ENCODE measurements at regions not wholly inside any gene's neighbourhood (a gene's known extent, or its start where the extent isn't known, plus 50 kb on each side); places are given as distances from the start of the nearest gene placed in this dataset.
"Not testable (repeated sequence)": the region's sequence is repeated elsewhere in the genome, so short reads cannot be mapped to it uniquely, and the experiment has no call there.

GRCh38 chr9:71431931-71432330 is 310.5 kb upstream of the TRPM3 start:
- 69 to 87% methylated on average over 3 of the region's 3 CpGs for WGBS, 2 donors
- no peak for ATAC-seq
- intact Hi-C loops (cut with DNase I), result no loop called here

GRCh38 chr9:71407341-71407740 is 285.9 kb upstream of the TRPM3 start:
- H3K9me3 ChIP-seq; H3K27me3 ChIP-seq; H3K36me3 ChIP-seq; H3K4me1 ChIP-seq; ATAC-seq; H3K27ac ChIP-seq; FAIRE-seq; intact Hi-C loops (cut with DNase I); H3K4me3 ChIP-seq: not testable (repeated sequence)
- 35 to 50% methylated on average over 2 of the region's 2 CpGs for WGBS, 2 donors
- peak in 1 of 6 donors; percentile 13 for DNase-seq

More at GRCh38 chr9:71431931-71432330, 310.5 kb upstream of the TRPM3 start:
- Histone ChIP-seq H3K27ac (no peak overlapping the region), H3K9me3 (no peaks in the 10 kb centered on the region), H3K27me3 (peaks cover 0 to 4% (median 0%) of the 10 kb centered on the region in 4 donors), H3K4me3 (no peak overlapping the region), H3K36me3 (no peaks in the 10 kb centered on the region), H3K4me1 (no peaks in the 10 kb centered on the region)
- FAIRE-seq (no peak), DNase-seq (no peak)
- no peak for TF ChIP-seq CTCF (IDR thresholded peaks at IDR 0.05)

- WGBS, 2 donors, result 66 to 80% methylated on average over 1 of the region's 1 CpG
- no peaks in the 10 kb centered on the region for H3K4me1 ChIP-seq
- H3K27ac ChIP-seq, result no peak overlapping the region
- no peak overlapping the region for H3K4me3 ChIP-seq
- FAIRE-seq (no peak), DNase-seq (no peak), ATAC-seq (no peak)
- no peaks in the 10 kb centered on the region for H3K27me3 ChIP-seq
- intact Hi-C loops (cut with DNase I), result no loop called here
- no peak for TF ChIP-seq CTCF (IDR thresholded peaks at IDR 0.05)
- H3K36me3 ChIP-seq, result no peaks in the 10 kb centered on the region
- H3K9me3 ChIP-seq, result no peaks in the 10 kb centered on the region
Measured at GRCh38 chr9:71403106-71403505, 281.7 kb upstream of the TRPM3 start.

GRCh38 chr9:71393005-71393404 is 271.6 kb upstream of the TRPM3 start:
- intact Hi-C loops (cut with DNase I), result no loop called here
- no peak overlapping the region for H3K27ac ChIP-seq
- no peak for FAIRE-seq
- no peak for DNase-seq
- 40 to 55% methylated on average over 3 of the region's 3 CpGs for WGBS, 2 donors
- no peaks in the 10 kb centered on the region for H3K4me1 ChIP-seq
- no peaks in the 10 kb centered on the region for H3K36me3 ChIP-seq
- ATAC-seq, result no peak
- H3K4me3 ChIP-seq, result no peak overlapping the region
- no peaks in the 10 kb centered on the region for H3K27me3 ChIP-seq
- H3K9me3 ChIP-seq, result no peaks in the 10 kb centered on the region
- no peak for TF ChIP-seq CTCF (IDR thresholded peaks at IDR 0.05)

GRCh38 chr9:71384343-71384742 is 262.9 kb upstream of the TRPM3 start:
- H3K27me3 ChIP-seq, result no peaks in the 10 kb centered on the region
- FAIRE-seq, result no peak
- no peak overlapping the region for H3K4me3 ChIP-seq
- no peak overlapping the region for H3K27ac ChIP-seq
- no peak for DNase-seq
- intact Hi-C loops (cut with DNase I), result no loop called here
- WGBS, 2 donors, result 62 to 65% methylated on average over 4 of the region's 4 CpGs
- ATAC-seq, result no peak
- no peaks in the 10 kb centered on the region for H3K36me3 ChIP-seq
- no peak for TF ChIP-seq CTCF (IDR thresholded peaks at IDR 0.05)
- no peaks in the 10 kb centered on the region for H3K4me1 ChIP-seq
- H3K9me3 ChIP-seq, result no peaks in the 10 kb centered on the region

Data from pancreas (tissue), 10 donors.